Astrocyte of the spinal cord (primary cell): ENCODE measurements at regions not wholly inside any gene's neighbourhood (a gene's known extent, or its start where the extent isn't known, plus 50 kb on each side); places are given as distances from the start of the nearest gene placed in this dataset.

Experiments
- DNase-seq: peaks from one replicate; pipeline ENCODE4 v3.0.0; 2011; ENCODE audit warnings: low read depth, low spot score
- H3K4me3 ChIP-seq: 2 replicates; pipeline ENCODE4 v1.5.1; 2011; ENCODE audit warnings: low read depth, mild to moderate bottlenecking, low read length, moderate library complexity
- in situ Hi-C: cut with HindIII; loops from 2 replicates; pipeline ENCODE4 v1.10.0; 2017; ENCODE audit warnings: low sequenced_read_pairs
- TF ChIP-seq, protein P1 (sequence below): IDR thresholded peaks from 2 replicates; pipeline ENCODE4 v1.5.1; 2012; ENCODE audit warnings: low read depth, mild to moderate bottlenecking, low read length, inconsistent platforms

DNA sequence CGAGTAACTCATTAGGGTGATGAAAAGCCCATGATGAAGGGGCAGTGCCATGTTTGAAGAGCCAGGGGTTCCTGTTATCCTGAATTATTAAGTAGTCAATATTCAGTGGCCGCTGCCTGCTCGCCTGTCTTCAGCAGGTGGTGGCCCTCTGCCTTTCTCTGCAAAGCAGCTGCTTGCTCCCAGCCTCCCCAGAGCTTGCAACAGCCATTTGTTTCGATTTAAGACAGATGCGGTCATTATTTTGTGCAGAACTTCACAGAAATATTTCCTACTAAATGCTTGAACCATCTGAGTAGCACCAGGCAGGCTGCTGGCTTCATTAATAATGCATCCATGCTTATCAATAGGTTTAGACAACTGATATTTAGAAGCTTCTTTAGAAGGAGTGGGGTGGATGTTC is 104.3 kb upstream of the TTC29 start:
- TF ChIP-seq, protein P1, sequence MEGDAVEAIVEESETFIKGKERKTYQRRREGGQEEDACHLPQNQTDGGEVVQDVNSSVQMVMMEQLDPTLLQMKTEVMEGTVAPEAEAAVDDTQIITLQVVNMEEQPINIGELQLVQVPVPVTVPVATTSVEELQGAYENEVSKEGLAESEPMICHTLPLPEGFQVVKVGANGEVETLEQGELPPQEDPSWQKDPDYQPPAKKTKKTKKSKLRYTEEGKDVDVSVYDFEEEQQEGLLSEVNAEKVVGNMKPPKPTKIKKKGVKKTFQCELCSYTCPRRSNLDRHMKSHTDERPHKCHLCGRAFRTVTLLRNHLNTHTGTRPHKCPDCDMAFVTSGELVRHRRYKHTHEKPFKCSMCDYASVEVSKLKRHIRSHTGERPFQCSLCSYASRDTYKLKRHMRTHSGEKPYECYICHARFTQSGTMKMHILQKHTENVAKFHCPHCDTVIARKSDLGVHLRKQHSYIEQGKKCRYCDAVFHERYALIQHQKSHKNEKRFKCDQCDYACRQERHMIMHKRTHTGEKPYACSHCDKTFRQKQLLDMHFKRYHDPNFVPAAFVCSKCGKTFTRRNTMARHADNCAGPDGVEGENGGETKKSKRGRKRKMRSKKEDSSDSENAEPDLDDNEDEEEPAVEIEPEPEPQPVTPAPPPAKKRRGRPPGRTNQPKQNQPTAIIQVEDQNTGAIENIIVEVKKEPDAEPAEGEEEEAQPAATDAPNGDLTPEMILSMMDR: no peak
- in situ Hi-C loops: no loop called here
- H3K4me3 ChIP-seq: no peak overlapping the region
- no peak for DNase-seq

GRCh38 chr4:147050356-147050765 is 104.7 kb upstream of the TTC29 start:
- DNase-seq: peak; percentile 25
- in situ Hi-C loops: no loop called here
- H3K4me3 ChIP-seq: no peak overlapping the region
- TF ChIP-seq, protein P1: no peak

- TF ChIP-seq, protein P1: no peak
- H3K4me3 ChIP-seq: no peak overlapping the region
- DNase-seq: no peak
- in situ Hi-C loops: no loop called here
Measured at GRCh38 chr4:147052361-147052760, 106.7 kb upstream of the TTC29 start.

GRCh38 chr4:147054228-147054872 is 108.7 kb upstream of the TTC29 start:
- no peak overlapping the region for H3K4me3 ChIP-seq
- no peak for DNase-seq
- in situ Hi-C loops: no loop called here
- TF ChIP-seq, protein P1: no peak

DNA sequence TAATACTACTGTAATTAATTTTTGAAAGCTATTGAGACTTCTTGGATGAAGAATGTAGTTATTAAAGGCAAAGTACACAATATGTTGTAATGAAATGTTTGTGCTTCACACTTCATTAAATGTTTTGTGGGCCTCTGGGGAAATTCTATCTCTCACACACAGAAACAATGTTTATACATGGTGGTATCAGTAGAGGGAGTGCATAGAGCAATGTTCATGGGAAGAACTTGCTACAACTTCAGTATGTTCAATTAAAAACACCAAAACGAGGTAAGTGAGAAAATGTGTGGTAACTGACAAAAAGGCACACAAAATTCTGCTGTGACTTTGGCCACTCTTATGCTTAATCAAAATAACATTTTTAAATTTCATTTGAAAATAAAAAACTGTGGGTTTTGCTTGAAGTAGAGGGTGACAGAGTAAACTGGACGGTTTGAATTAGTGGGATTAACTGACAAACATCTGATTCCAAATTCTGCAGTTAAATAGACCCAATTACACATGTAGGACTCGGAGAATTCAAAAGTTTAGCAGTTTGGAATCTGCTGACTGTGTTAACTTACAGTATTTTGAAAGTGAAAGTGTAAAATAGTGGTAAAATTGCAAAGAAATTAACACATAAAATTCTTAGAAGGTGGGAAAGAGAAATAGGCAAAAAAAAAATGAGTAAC is 111.4 kb upstream of the TTC29 start:
- in situ Hi-C loops: no loop called here
- TF ChIP-seq, protein P1: peak; percentile 39
- peak; percentile 56 for DNase-seq

DNA sequence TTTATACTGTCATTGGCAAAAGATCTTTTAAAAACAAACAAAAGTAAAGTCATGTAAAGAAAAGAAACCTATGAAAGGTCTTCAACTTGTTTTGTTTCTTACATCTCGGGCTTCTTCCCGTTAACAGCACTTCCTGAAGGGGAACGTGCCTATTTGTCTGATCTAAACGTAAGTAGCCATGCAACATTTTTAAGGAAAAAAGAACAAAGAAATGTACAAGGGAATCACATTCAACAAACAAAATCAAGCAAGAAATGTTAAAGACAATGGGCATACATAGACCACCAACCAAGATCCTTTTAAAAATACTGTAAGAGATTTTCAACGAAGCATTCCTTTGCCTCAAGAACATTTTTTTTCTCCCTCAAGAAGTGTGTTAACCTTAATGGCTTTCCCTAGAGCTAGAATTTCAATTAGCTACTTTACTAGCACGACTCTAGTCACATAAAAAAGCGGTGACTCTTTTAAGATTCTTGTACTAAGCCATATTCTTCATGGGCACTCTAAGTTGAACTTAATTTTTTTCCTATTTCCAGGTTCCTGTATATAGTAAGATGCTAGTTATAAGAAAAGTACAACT is 112.0 kb upstream of the TTC29 start:
- H3K4me3 ChIP-seq: peak overlapping the region; percentile 23
- TF ChIP-seq, protein P1: no peak
- DNase-seq: peak; percentile 81
- in situ Hi-C loops: no loop called here

More for the DNA sequence above, 111.4 kb upstream of the TTC29 start:
- H3K4me3 ChIP-seq: peak overlapping the region; percentile 23
